Fibroblast of pulmonary artery (primary cell): ENCODE measurements at regions not wholly inside any gene's neighbourhood (a gene's known extent, or its start where the extent isn't known, plus 50 kb on each side); places are given as distances from the start of the nearest gene placed in this dataset.

ENCODE experiments used
- DNase-seq: peaks from one replicate; pipeline ENCODE4 v3.0.0-alpha.2; 2010; ENCODE audit warnings: low read depth
- H3K4me3 ChIP-seq: replicated peaks from 2 replicates; pipeline ENCODE4 v1.5.1; 2011; ENCODE audit warnings: low read depth, mild to moderate bottlenecking, control low read depth, low read length, moderate library complexity
- CTCF ChIP-seq: IDR thresholded peaks from 2 replicates; pipeline ENCODE4 v1.5.1; 2011; ENCODE audit warnings: mild to moderate bottlenecking, control low read depth, low read length, inconsistent platforms; ENCODE audit errors: missing control alignments

DNA sequence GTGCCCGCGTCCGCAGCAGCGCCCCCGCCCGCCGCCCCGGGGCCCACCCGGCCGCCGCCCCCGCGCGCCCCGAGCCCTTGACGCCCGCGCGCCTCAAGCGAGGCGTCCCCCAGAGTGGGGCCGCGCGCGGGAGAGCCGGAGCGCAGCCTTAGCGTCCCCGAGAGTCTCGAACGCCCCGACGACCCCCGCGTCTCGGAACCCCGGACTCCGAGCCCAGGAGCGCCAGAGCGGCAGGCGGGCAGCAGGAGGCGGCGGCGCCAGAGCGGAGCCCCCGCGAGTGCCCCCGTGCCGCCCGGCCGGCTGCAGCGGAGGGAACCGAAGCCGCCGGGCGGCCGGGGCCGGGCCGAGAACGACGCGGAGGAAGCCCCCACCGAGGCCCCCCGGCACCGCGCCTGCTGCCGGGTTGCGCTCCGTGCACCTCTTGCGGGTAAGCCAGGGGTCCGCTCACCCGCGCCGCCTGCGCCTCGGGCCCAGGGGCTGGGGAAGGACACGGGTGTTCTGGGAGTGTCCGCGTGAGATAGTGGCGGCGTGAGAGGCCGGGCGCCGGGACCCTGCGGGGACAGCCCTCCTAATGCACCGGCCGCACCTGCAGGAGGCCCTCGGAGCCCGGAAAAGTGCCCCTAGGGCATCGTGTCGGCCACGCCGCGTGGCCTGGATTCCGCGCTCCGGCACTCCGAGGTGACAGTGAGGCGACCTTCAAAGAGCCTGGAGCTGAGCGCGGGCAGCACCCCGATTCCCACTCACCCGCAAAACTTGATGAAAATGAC lies 52.0 kb upstream of the ULK4 start:
- TF ChIP-seq CTCF, result no peak
- H3K4me3 ChIP-seq, result peak overlapping the region; percentile 89
- DNase-seq, result no peak

- H3K4me3 ChIP-seq, result peak overlapping the region; percentile 89
- DNase-seq, result peak; percentile 65
Observed at GRCh38 chr3:42012935-42013690, 51.2 kb upstream of the ULK4 start.

DNA sequence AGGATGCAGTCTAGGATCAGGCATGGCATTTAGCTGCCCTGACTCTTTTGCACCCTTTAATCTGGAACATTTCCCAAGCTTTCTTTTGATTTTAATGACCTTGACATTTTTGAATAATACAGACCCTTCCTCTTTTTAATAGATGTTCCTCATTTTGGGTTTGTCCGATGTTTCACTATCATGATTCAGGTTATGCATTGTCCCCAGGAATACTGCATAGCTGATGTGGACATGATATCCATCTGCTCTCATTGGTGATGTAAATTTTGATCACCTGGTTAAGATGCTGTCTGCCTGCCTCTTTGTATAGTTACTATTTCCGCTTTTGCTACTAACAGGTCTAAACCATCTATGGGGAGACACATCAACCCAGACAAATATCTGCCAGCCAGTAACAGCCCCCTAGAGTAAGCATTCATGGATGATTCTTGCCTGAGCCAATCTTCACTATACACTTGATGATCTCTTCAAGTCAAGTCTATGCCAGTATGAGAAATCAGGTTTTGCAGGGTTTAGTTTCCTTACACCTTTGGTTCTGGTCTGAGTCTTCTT lies 50.6 kb upstream of the ULK4 start:
- no peak for DNase-seq
- TF ChIP-seq CTCF, result no peak
- H3K4me3 ChIP-seq, result peak overlapping the region; percentile 89

More at GRCh38 chr3:42012935-42013690, 51.2 kb upstream of the ULK4 start:
- no peak for TF ChIP-seq CTCF
